ENCODE measurements at regions not wholly inside any gene's neighbourhood (a gene's known extent, or its start where the extent isn't known, plus 50 kb on each side); places are given as distances from the start of the nearest gene placed in this dataset.

DNA sequence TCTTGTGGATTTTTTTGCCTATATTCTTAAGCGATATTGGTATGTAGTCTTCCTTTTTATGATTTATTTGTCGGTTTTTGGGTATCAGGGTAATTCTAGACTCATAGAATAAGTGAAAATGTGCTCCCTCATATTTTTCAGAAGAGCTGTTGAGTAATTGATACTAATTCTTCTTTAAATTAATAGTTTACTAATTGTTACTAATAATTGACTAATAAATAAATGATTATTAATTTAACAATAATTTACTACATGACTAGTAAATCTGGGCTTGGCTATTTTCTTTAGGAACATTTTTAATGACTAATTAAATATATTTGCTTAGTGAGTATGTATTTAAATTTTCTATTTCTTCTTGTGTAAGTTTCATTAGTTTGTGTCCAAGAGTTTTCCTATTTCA is 325.0 kb downstream of the ADCYAP1 start:
- no peak for TF ChIP-seq POLR2AphosphoS5 (IDR thresholded peaks at IDR 0.05; ENCODE audit: borderline replicate concordance, low read depth, low read length)
- no peak for TF ChIP-seq EZH2 (IDR thresholded peaks at IDR 0.05)
- no peak for TF ChIP-seq FOXP2 (optimal IDR thresholded peaks at IDR 0.05; ENCODE audit: control extremely low read depth, extremely low read length, insufficient read depth)
